Loucy (cell line): ENCODE measurements at regions not wholly inside any gene's neighbourhood (a gene's known extent, or its start where the extent isn't known, plus 50 kb on each side); places are given as distances from the start of the nearest gene placed in this dataset.

Experiments
- H2AFZ ChIP-seq: fragments of 200-600 bp; sonication (generic); 2 replicates; pipeline ENCODE4 v1.6.0; 2016; ENCODE audit warnings: antibody characterized with exemption, mild to moderate bottlenecking, low read length, moderate library complexity
- H3F3A ChIP-seq: fragments of 200-600 bp; 2 replicates; pipeline ENCODE4 v1.6.0; 2016; ENCODE audit warnings: antibody characterized with exemption, low read depth, mild to moderate bottlenecking
- H3K27me3 ChIP-seq: fragments of 200-600 bp; sonication (generic); 2 replicates; pipeline ENCODE4 v1.6.1; 2014; ENCODE audit warnings: low read length, mild to moderate bottlenecking; ENCODE audit not compliant: insufficient read depth, poor library complexity, severe bottlenecking
- H3K36me3 ChIP-seq: fragments of 200-600 bp; sonication (generic); 2 replicates; pipeline ENCODE4 v1.6.1; 2016; ENCODE audit warnings: low read length; ENCODE audit not compliant: insufficient read depth
- H3K4me1 ChIP-seq: fragments of 200-600 bp; sonication (generic); 2 replicates; pipeline ENCODE4 v1.5.1; 2014; ENCODE audit warnings: low read length, mild to moderate bottlenecking; ENCODE audit not compliant: insufficient read depth, poor library complexity, severe bottlenecking
- H3K4me2 ChIP-seq: fragments of 200-600 bp; sonication (generic); 2 replicates; pipeline ENCODE4 v1.6.0; 2014; ENCODE audit warnings: antibody characterized with exemption, low read length, low read depth, mild to moderate bottlenecking; ENCODE audit not compliant: poor library complexity, severe bottlenecking
- H3K4me3 ChIP-seq: fragments of 200-600 bp; sonication (generic); 2 replicates; pipeline ENCODE4 v1.5.1; 2014; ENCODE audit warnings: low read length, mild to moderate bottlenecking, mixed read lengths; ENCODE audit not compliant: poor library complexity, severe bottlenecking
- H3K79me2 ChIP-seq: fragments of 200-600 bp; sonication (generic); 2 replicates; pipeline ENCODE4 v1.6.1; 2014; ENCODE audit warnings: low read length; ENCODE audit not compliant: insufficient read depth
- H3K9ac ChIP-seq: fragments of 200-600 bp; sonication (generic); 2 replicates; pipeline ENCODE4 v1.6.0; 2014; ENCODE audit warnings: mild to moderate bottlenecking, low read depth, low read length, moderate library complexity; ENCODE audit not compliant: poor library complexity, severe bottlenecking
- H3K9me2 ChIP-seq: fragments of 200-600 bp; sonication (generic); replicated peaks from 2 replicates; pipeline ENCODE4 v1.6.1; 2016; ENCODE audit warnings: low read depth, low read length, mixed read lengths
- H3K9me3 ChIP-seq: fragments of 200-600 bp; sonication (generic); 2 replicates; pipeline ENCODE4 v1.6.1; 2014; ENCODE audit warnings: mild to moderate bottlenecking, antibody characterized with exemption, low read length, low read depth; ENCODE audit not compliant: insufficient read depth
- H4K20me1 ChIP-seq: fragments of 200-600 bp; sonication (generic); 2 replicates; pipeline ENCODE4 v1.6.0; 2014; ENCODE audit warnings: antibody characterized with exemption, low read length, mild to moderate bottlenecking; ENCODE audit not compliant: insufficient read depth, poor library complexity, severe bottlenecking
- EZH2phosphoT487 ChIP-seq: fragments of 200-600 bp; IDR thresholded peaks from 2 replicates; pipeline ENCODE4 v1.6.1; 2018; ENCODE audit warnings: antibody characterized with exemption, mild to moderate bottlenecking, moderate library complexity, borderline replicate concordance
- TF ChIP-seq, protein P1 (sequence below): fragments of 200-600 bp; sonication (generic); conservative IDR thresholded peaks from 2 replicates; pipeline ENCODE4 v1.5.1; 2014; ENCODE audit warnings: mild to moderate bottlenecking, antibody characterized with exemption, low read length

GRCh38 chr20:20803011-20803410 lies 90.6 kb upstream of the RALGAPA2 start:
- no peaks in the 10 kb centered on the region for H4K20me1 ChIP-seq
- H3K79me2 ChIP-seq = no peaks in the 10 kb centered on the region
- no peaks in the 10 kb centered on the region for H3K36me3 ChIP-seq
- H3F3A ChIP-seq = no peaks in the 10 kb centered on the region
- H3K27me3 ChIP-seq = no peaks in the 10 kb centered on the region
- TF ChIP-seq EZH2phosphoT487 = no peak
- TF ChIP-seq, protein P1, sequence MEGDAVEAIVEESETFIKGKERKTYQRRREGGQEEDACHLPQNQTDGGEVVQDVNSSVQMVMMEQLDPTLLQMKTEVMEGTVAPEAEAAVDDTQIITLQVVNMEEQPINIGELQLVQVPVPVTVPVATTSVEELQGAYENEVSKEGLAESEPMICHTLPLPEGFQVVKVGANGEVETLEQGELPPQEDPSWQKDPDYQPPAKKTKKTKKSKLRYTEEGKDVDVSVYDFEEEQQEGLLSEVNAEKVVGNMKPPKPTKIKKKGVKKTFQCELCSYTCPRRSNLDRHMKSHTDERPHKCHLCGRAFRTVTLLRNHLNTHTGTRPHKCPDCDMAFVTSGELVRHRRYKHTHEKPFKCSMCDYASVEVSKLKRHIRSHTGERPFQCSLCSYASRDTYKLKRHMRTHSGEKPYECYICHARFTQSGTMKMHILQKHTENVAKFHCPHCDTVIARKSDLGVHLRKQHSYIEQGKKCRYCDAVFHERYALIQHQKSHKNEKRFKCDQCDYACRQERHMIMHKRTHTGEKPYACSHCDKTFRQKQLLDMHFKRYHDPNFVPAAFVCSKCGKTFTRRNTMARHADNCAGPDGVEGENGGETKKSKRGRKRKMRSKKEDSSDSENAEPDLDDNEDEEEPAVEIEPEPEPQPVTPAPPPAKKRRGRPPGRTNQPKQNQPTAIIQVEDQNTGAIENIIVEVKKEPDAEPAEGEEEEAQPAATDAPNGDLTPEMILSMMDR = no peak
- H2AFZ ChIP-seq = no peak overlapping the region
- H3K4me3 ChIP-seq = no peak overlapping the region
- no peaks in the 10 kb centered on the region for H3K9me3 ChIP-seq
- peaks cover 8% of the 10 kb centered on the region for H3K4me1 ChIP-seq
- no peaks in the 10 kb centered on the region for H3K9me2 ChIP-seq
- no peak overlapping the region for H3K9ac ChIP-seq
- H3K4me2 ChIP-seq = no peak overlapping the region

DNA sequence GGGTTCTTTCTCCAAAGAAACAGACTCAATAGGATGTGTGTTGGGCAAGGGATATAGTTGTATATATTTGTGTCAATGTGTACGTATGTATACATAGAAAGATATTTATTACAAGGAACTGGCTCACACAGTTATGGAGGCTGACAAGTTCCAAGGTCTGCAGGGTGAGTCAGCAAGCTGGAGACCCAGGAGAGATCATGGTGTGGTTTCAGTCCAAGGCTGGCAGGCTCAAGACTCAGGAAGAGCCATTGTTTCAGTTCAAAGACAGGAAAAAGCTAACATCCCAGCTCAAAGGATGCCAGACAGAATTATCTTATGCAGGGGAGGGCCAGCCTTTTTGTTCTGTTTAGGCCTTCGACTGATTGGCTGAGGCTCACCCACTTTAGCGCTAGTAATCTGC lies 89.9 kb upstream of the RALGAPA2 start:
- no peak overlapping the region for H3K4me3 ChIP-seq
- no peaks in the 10 kb centered on the region for H3F3A ChIP-seq

DNA sequence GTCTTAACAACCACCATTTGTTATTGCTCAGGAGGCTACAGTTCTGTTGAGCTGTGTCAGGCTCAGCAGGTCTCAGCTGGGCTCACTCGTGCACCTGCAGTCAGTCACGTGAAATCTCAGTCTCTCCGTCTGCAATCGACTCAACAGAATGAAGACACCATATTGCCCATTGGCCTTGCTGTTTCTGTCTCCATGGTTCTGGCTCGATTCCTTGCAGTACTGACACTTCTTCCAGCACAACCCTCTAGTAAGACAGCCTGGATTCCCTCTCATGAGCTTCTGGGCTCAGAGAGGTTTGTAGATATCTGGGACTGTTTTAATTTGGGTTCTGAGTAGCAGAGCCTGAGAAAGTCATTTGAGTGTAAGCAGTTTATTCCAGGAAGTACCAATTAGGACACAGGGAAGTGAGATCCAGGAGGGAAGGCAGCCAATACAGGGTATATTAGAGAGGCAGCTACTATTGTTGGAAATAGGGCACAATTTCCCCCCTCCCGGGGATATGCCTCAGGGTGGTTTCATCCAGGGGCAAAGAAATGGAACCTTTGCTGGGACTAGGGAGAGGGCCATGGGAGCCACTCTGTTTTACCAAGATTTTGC lies 87.4 kb upstream of the RALGAPA2 start:
- H3K36me3 ChIP-seq = no peaks in the 10 kb centered on the region
- no peaks in the 10 kb centered on the region for H4K20me1 ChIP-seq

More for the DNA sequence above, 89.9 kb upstream of the RALGAPA2 start:
- Histone ChIP-seq H3K9me2 (no peaks in the 10 kb centered on the region), H3K79me2 (no peaks in the 10 kb centered on the region), H3K4me2 (no peak overlapping the region), H3K36me3 (no peaks in the 10 kb centered on the region), H3K9ac (no peak overlapping the region), H3K9me3 (no peaks in the 10 kb centered on the region), H2AFZ (no peak overlapping the region), H4K20me1 (no peaks in the 10 kb centered on the region), H3K4me1 (peaks cover 8% of the 10 kb centered on the region), H3K27me3 (no peaks in the 10 kb centered on the region)
- TF ChIP-seq, protein P1 = no peak
- TF ChIP-seq EZH2phosphoT487 = no peak

More for the DNA sequence above, 87.4 kb upstream of the RALGAPA2 start:
- no peaks in the 10 kb centered on the region for H3K9me2 ChIP-seq
- no peaks in the 10 kb centered on the region for H3K79me2 ChIP-seq
- H3F3A ChIP-seq = no peaks in the 10 kb centered on the region
- no peak overlapping the region for H3K9ac ChIP-seq
- no peaks in the 10 kb centered on the region for H3K9me3 ChIP-seq
- TF ChIP-seq, protein P1 = no peak
- no peak for TF ChIP-seq EZH2phosphoT487
- H3K4me3 ChIP-seq = no peak overlapping the region
- H2AFZ ChIP-seq = no peak overlapping the region
- H3K4me1 ChIP-seq = peaks cover 8% of the 10 kb centered on the region
- H3K4me2 ChIP-seq = no peak overlapping the region
- no peaks in the 10 kb centered on the region for H3K27me3 ChIP-seq
